ENCODE measurements at regions not wholly inside any gene's neighbourhood (a gene's known extent, or its start where the extent isn't known, plus 50 kb on each side); places are given as distances from the start of the nearest gene placed in this dataset.

- Histone ChIP-seq H3K4me3 (ENCODE audit: insufficient read depth in 1 of 2, low read depth in 1 of 2, low read length in 2 of 2) (no peak overlapping the region), H2BK120ac (ENCODE audit: low read depth, low read length) (no peak overlapping the region), H3K36me3 (ENCODE audit: control insufficient read depth in 1 of 2, insufficient read depth in 2 of 2, low read depth in 1 of 2, low read length in 2 of 2) (peaks cover 0 to 3% of the 10 kb centered on the region in 2 experiments), H3K4ac (ENCODE audit: low read depth in 1 of 2, low read length in 2 of 2) (no peak overlapping the region), H2AK5ac (ENCODE audit: low read length, severe bottlenecking) (no peak overlapping the region), H3K27me3 (ENCODE audit: control insufficient read depth in 1 of 2, insufficient read depth in 1 of 2, low read length in 2 of 2) (no peaks in the 10 kb centered on the region), H3K14ac (ENCODE audit: low read length in 2 of 2) (no peak overlapping the region), H2AFZ (ENCODE audit: low read depth, low read length) (no peak overlapping the region), H3K4me1 (ENCODE audit: control insufficient read depth, insufficient read depth, low read depth, low read length) (no peaks in the 10 kb centered on the region), H2BK5ac (ENCODE audit: low read depth, low read length, poor library complexity, severe bottlenecking) (no peak overlapping the region), H2BK15ac (ENCODE audit: low read depth, poor library complexity, severe bottlenecking) (no peak overlapping the region), H4K8ac (ENCODE audit: low read length) (no peak overlapping the region), H3K27ac (ENCODE audit: low read length, poor library complexity, severe bottlenecking) (no peak overlapping the region), H3K9ac (ENCODE audit: low read length) (no peak overlapping the region), H4K91ac (ENCODE audit: low read length) (no peak overlapping the region), H3K23ac (ENCODE audit: low read length in 2 of 2) (no peak overlapping the region), H3K79me1 (replicated peaks; ENCODE audit: low read length, poor library complexity, severe bottlenecking) (no peaks in the 10 kb centered on the region), H3K18ac (ENCODE audit: low read depth in 1 of 2, low read length in 2 of 2) (no peak overlapping the region), H2BK12ac (ENCODE audit: low read length in 2 of 2) (no peak overlapping the region), H3K9me3 (ENCODE audit: control insufficient read depth, low read length) (peaks cover 2% of the 10 kb centered on the region), H3K4me2 (ENCODE audit: low read length, poor library complexity, severe bottlenecking) (no peak overlapping the region)
- DNase-seq = no peak
- 92% methylated on average over 9 of the region's 9 CpGs for WGBS
Observed at GRCh38 chr11:130703489-130704190, 212.6 kb downstream of the SNX19 start.

- Histone ChIP-seq H3K9ac (ENCODE audit: low read length) (no peak overlapping the region), H2BK5ac (ENCODE audit: low read depth, low read length, poor library complexity, severe bottlenecking) (no peak overlapping the region), H3K27ac (ENCODE audit: low read length, poor library complexity, severe bottlenecking) (no peak overlapping the region), H2AK5ac (ENCODE audit: low read length, severe bottlenecking) (no peak overlapping the region), H2AFZ (ENCODE audit: low read depth, low read length) (no peak overlapping the region), H2BK120ac (ENCODE audit: low read depth, low read length) (no peak overlapping the region), H3K4me3 (ENCODE audit: insufficient read depth in 1 of 2, low read depth in 1 of 2, low read length in 2 of 2) (no peak overlapping the region), H3K36me3 (ENCODE audit: control insufficient read depth in 1 of 2, insufficient read depth in 2 of 2, low read depth in 1 of 2, low read length in 2 of 2) (peaks cover 0 to 3% of the 10 kb centered on the region in 2 experiments), H3K9me3 (ENCODE audit: control insufficient read depth, low read length) (peaks cover 7% of the 10 kb centered on the region), H4K91ac (ENCODE audit: low read length) (no peak overlapping the region), H3K79me1 (replicated peaks; ENCODE audit: low read length, poor library complexity, severe bottlenecking) (no peaks in the 10 kb centered on the region), H3K14ac (ENCODE audit: low read length in 2 of 2) (no peak overlapping the region), H3K4ac (ENCODE audit: low read depth in 1 of 2, low read length in 2 of 2) (no peak overlapping the region), H4K8ac (ENCODE audit: low read length) (no peak overlapping the region), H3K4me1 (ENCODE audit: control insufficient read depth, insufficient read depth, low read depth, low read length) (peaks cover 7% of the 10 kb centered on the region), H3K23ac (ENCODE audit: low read length in 2 of 2) (no peak overlapping the region), H2BK12ac (ENCODE audit: low read length in 2 of 2) (no peak overlapping the region), H3K4me2 (ENCODE audit: low read length, poor library complexity, severe bottlenecking) (no peak overlapping the region), H3K27me3 (ENCODE audit: control insufficient read depth in 1 of 2, insufficient read depth in 1 of 2, low read length in 2 of 2) (no peaks in the 10 kb centered on the region), H3K18ac (ENCODE audit: low read depth in 1 of 2, low read length in 2 of 2) (no peak overlapping the region), H2BK15ac (ENCODE audit: low read depth, poor library complexity, severe bottlenecking) (no peak overlapping the region)
- DNase-seq = no peak
- 84% methylated on average over 5 of the region's 5 CpGs for WGBS
Observed at GRCh38 chr11:130705670-130706421, 210.4 kb downstream of the SNX19 start.

- H2BK15ac ChIP-seq (ENCODE audit: low read depth, poor library complexity, severe bottlenecking) = no peak overlapping the region
- no peaks in the 10 kb centered on the region for H3K27me3 ChIP-seq (ENCODE audit: control insufficient read depth in 1 of 2, insufficient read depth in 1 of 2, low read length in 2 of 2)
- no peak overlapping the region for H2BK120ac ChIP-seq (ENCODE audit: low read depth, low read length)
- H3K36me3 ChIP-seq (ENCODE audit: control insufficient read depth in 1 of 2, insufficient read depth in 2 of 2, low read depth in 1 of 2, low read length in 2 of 2) = peaks cover 0 to 3% of the 10 kb centered on the region in 2 experiments
- no peak overlapping the region for H3K27ac ChIP-seq (ENCODE audit: low read length, poor library complexity, severe bottlenecking)
- no peak overlapping the region for H3K4ac ChIP-seq (ENCODE audit: low read depth in 1 of 2, low read length in 2 of 2)
- no peak overlapping the region for H2BK5ac ChIP-seq (ENCODE audit: low read depth, low read length, poor library complexity, severe bottlenecking)
- H4K8ac ChIP-seq (ENCODE audit: low read length) = no peak overlapping the region
- no peak overlapping the region for H3K4me3 ChIP-seq (ENCODE audit: insufficient read depth in 1 of 2, low read depth in 1 of 2, low read length in 2 of 2)
- H3K23ac ChIP-seq (ENCODE audit: low read length in 2 of 2) = no peak overlapping the region
- peaks cover 7% of the 10 kb centered on the region for H3K9me3 ChIP-seq (ENCODE audit: control insufficient read depth, low read length)
- peaks cover 10% of the 10 kb centered on the region for H3K4me1 ChIP-seq (ENCODE audit: control insufficient read depth, insufficient read depth, low read depth, low read length)
- no peak overlapping the region for H4K91ac ChIP-seq (ENCODE audit: low read length)
- 97% methylated on average over 5 of the region's 5 CpGs for WGBS
- peak overlapping the region in 1 of 2 experiments; percentile 18 for H3K18ac ChIP-seq (ENCODE audit: low read depth in 1 of 2, low read length in 2 of 2)
- H3K4me2 ChIP-seq (ENCODE audit: low read length, poor library complexity, severe bottlenecking) = no peak overlapping the region
- no peak overlapping the region for H2BK12ac ChIP-seq (ENCODE audit: low read length in 2 of 2)
- H3K79me1 ChIP-seq (replicated peaks; ENCODE audit: low read length, poor library complexity, severe bottlenecking) = no peaks in the 10 kb centered on the region
- H3K9ac ChIP-seq (ENCODE audit: low read length) = no peak overlapping the region
- H2AFZ ChIP-seq (ENCODE audit: low read depth, low read length) = no peak overlapping the region
- no peak for DNase-seq
- no peak overlapping the region for H2AK5ac ChIP-seq (ENCODE audit: low read length, severe bottlenecking)
- H3K14ac ChIP-seq (ENCODE audit: low read length in 2 of 2) = no peak overlapping the region
Observed at GRCh38 chr11:130706572-130706971, 209.7 kb downstream of the SNX19 start.

- no peak overlapping the region for H3K4me3 ChIP-seq (ENCODE audit: insufficient read depth in 1 of 2, low read depth in 1 of 2, low read length in 2 of 2)
- H2AFZ ChIP-seq (ENCODE audit: low read depth, low read length) = no peak overlapping the region
- H2BK5ac ChIP-seq (ENCODE audit: low read depth, low read length, poor library complexity, severe bottlenecking) = no peak overlapping the region
- no peak overlapping the region for H2BK120ac ChIP-seq (ENCODE audit: low read depth, low read length)
- no peaks in the 10 kb centered on the region for H3K27me3 ChIP-seq (ENCODE audit: control insufficient read depth in 1 of 2, insufficient read depth in 1 of 2, low read length in 2 of 2)
- no peak overlapping the region for H4K91ac ChIP-seq (ENCODE audit: low read length)
- WGBS = 99% methylated on average over 4 of the region's 4 CpGs
- no peak overlapping the region for H3K14ac ChIP-seq (ENCODE audit: low read length in 2 of 2)
- H3K18ac ChIP-seq (ENCODE audit: low read depth in 1 of 2, low read length in 2 of 2) = no peak overlapping the region
- H3K27ac ChIP-seq (ENCODE audit: low read length, poor library complexity, severe bottlenecking) = no peak overlapping the region
- peaks cover 7% of the 10 kb centered on the region for H3K9me3 ChIP-seq (ENCODE audit: control insufficient read depth, low read length)
- H2BK15ac ChIP-seq (ENCODE audit: low read depth, poor library complexity, severe bottlenecking) = no peak overlapping the region
- no peak overlapping the region for H3K23ac ChIP-seq (ENCODE audit: low read length in 2 of 2)
- H4K8ac ChIP-seq (ENCODE audit: low read length) = no peak overlapping the region
- H3K4me2 ChIP-seq (ENCODE audit: low read length, poor library complexity, severe bottlenecking) = no peak overlapping the region
- H3K4me1 ChIP-seq (ENCODE audit: control insufficient read depth, insufficient read depth, low read depth, low read length) = peaks cover 10% of the 10 kb centered on the region
- no peak overlapping the region for H3K9ac ChIP-seq (ENCODE audit: low read length)
- no peak overlapping the region for H3K4ac ChIP-seq (ENCODE audit: low read depth in 1 of 2, low read length in 2 of 2)
- no peak overlapping the region for H2BK12ac ChIP-seq (ENCODE audit: low read length in 2 of 2)
- DNase-seq = no peak
- H2AK5ac ChIP-seq (ENCODE audit: low read length, severe bottlenecking) = no peak overlapping the region
- peaks cover 0 to 3% of the 10 kb centered on the region in 2 experiments for H3K36me3 ChIP-seq (ENCODE audit: control insufficient read depth in 1 of 2, insufficient read depth in 2 of 2, low read depth in 1 of 2, low read length in 2 of 2)
- no peaks in the 10 kb centered on the region for H3K79me1 ChIP-seq (replicated peaks; ENCODE audit: low read length, poor library complexity, severe bottlenecking)
Observed at GRCh38 chr11:130707217-130707616, 209.1 kb downstream of the SNX19 start.
